HepG2 (cell line): ENCODE measurements at regions not wholly inside any gene's neighbourhood (a gene's known extent, or its start where the extent isn't known, plus 50 kb on each side); places are given as distances from the start of the nearest gene placed in this dataset.

Source experiments
- ATAC-seq: fragments of 200-7000 bp; cut with Tn5 transposase; 3 replicates; pipeline ENCODE4 v1.9.1; 2020; ENCODE audit warnings: mild to moderate bottlenecking, moderate library complexity
- BruUV-seq: library from RNA; stranded (reverse); fragments of 400-500 nt; replicated peaks from 2 replicates; lab custom pipeline; 2021; lab: Mats Ljungman, UMichigan
- CTCF ChIA-PET: fragments of 300-600 bp; formaldehyde crosslinking; extraction: SDS; loops from one replicate; lab custom pipeline; 2021; ENCODE audit warnings: low total read pairs, inconsistent platforms, low intra/inter-chr PET ratio; lab: Yijun Ruan, JAX
- POLR2A ChIA-PET: fragments of 350-600 bp; sonication (Branson Sonifier 250); formaldehyde crosslinking; loops from one replicate; lab custom pipeline; 2020; ENCODE audit warnings: antibody characterized with exemption, inconsistent platforms; lab: Yijun Ruan, JAX
- DNase-seq: peaks from one replicate; pipeline ENCODE4 v3.0.0-alpha.2; 2015; ENCODE audit warnings: low spot score
- FAIRE-seq: peaks from 3 replicates; lab custom pipeline; 2011; peaks lifted over from hg19 to GRCh38; lab: Jason Lieb, UNC
- H2AFZ ChIP-seq: one replicate; pipeline ENCODE4 v1.6.1; 2011; ENCODE audit warnings: low read length, inconsistent platforms
- H3K27ac ChIP-seq: fragments of 300-600 bp; 3 replicates; pipeline ENCODE4 v1.8.0; 2011; ENCODE audit warnings: mixed run types, mild to moderate bottlenecking, mixed read lengths, low read length, inconsistent platforms; ENCODE audit not compliant: insufficient read depth; ENCODE audit errors: extremely low read length
- H3K27me3 ChIP-seq, 2 experiments: fragments of 200-600 bp in 1 of 2; 2 replicates in 1 of 2; 3 replicates in 1 of 2; pipeline versions ENCODE4 v1.6.0 to v1.8.0; 2011; ENCODE audit warnings: low read length in 2 of 2, mild to moderate bottlenecking in 2 of 2, moderate library complexity in 2 of 2, inconsistent platforms in 1 of 2; ENCODE audit not compliant: insufficient read depth in 2 of 2, control insufficient read depth in 1 of 2
- H3K36me3 ChIP-seq, 2 experiments: fragments of 200-600 bp in 1 of 2; replicated peaks in 1 of 2; 2 replicates in 1 of 2; 3 replicates in 1 of 2; pipeline versions ENCODE4 v1.5.1 to v1.8.0; 2011; ENCODE audit warnings: low read length in 2 of 2, inconsistent platforms in 1 of 2; ENCODE audit not compliant: insufficient read depth in 2 of 2, control insufficient read depth in 1 of 2
- H3K4me1 ChIP-seq: 2 replicates; pipeline ENCODE4 v1.5.1; 2012; ENCODE audit warnings: low read length, inconsistent platforms; ENCODE audit not compliant: insufficient read depth
- H3K4me2 ChIP-seq: 2 replicates; pipeline ENCODE4 v1.6.0; 2011; ENCODE audit warnings: low read depth, low read length, inconsistent platforms
- H3K4me3 ChIP-seq, 3 experiments: fragments of 200-600 bp in 1 of 3; sonication (generic), shearing (Covaris generic) in 1 of 3; replicated peaks in 1 of 3; 2 replicates each; pipeline ENCODE4 v1.5.1; 2011 to 2016; ENCODE audit warnings: low read length in 3 of 3, inconsistent platforms in 2 of 3, low read depth in 2 of 3, mild to moderate bottlenecking in 2 of 3, control low read depth in 1 of 3, mixed read lengths in 1 of 3; ENCODE audit not compliant: insufficient read depth in 1 of 3
- H3K79me2 ChIP-seq: one replicate; pipeline ENCODE4 v1.6.1; 2011; ENCODE audit warnings: low read length, inconsistent platforms; ENCODE audit not compliant: insufficient read depth
- H3K9ac ChIP-seq: 2 replicates; pipeline ENCODE4 v1.6.0; 2011; ENCODE audit warnings: mild to moderate bottlenecking, low read depth, low read length, inconsistent platforms; ENCODE audit not compliant: insufficient read depth
- H3K9me3 ChIP-seq: 2 replicates; pipeline ENCODE4 v1.5.1; 2012; ENCODE audit warnings: mild to moderate bottlenecking, low read length
- H4K20me1 ChIP-seq: 2 replicates; pipeline ENCODE4 v1.6.0; 2011; ENCODE audit warnings: inconsistent platforms, mild to moderate bottlenecking, low read length, moderate library complexity; ENCODE audit not compliant: insufficient read depth
- AGO2 ChIP-seq: fragments of 200-400 bp; formaldehyde crosslinking; optimal IDR thresholded peaks from 2 replicates; pipeline ENCODE3; 2017; ENCODE audit warnings: mild to moderate bottlenecking, low read depth, low read length, moderate library complexity
- BORCS8-MEF2B ChIP-seq: sonication (generic); formaldehyde crosslinking; IDR thresholded peaks from 2 replicates; pipeline ENCODE4 v1.8.0; 2022; ENCODE audit warnings: mild to moderate bottlenecking, missing genetic modification reagents
- CENPX ChIP-seq: sonication (generic); formaldehyde crosslinking; IDR thresholded peaks from 2 replicates; pipeline ENCODE4 v1.9.0; 2021; ENCODE audit warnings: mild to moderate bottlenecking, missing genetic modification reagents, moderate library complexity
- FOXM1 ChIP-seq: sonication (generic); formaldehyde crosslinking; IDR thresholded peaks from 2 replicates; pipeline ENCODE4 v1.5.0; 2020; ENCODE audit warnings: missing genetic modification reagents
- NFE2L1 ChIP-seq: sonication (generic); formaldehyde crosslinking; IDR thresholded peaks from 2 replicates; pipeline ENCODE4 v1.4.0; 2020; ENCODE audit warnings: missing genetic modification reagents, mild to moderate bottlenecking, borderline replicate concordance
- NFE2L2 ChIP-seq: fragments of 150-350 bp; IDR thresholded peaks from 2 replicates; pipeline ENCODE4 v1.6.1; 2014; ENCODE audit warnings: low read length
- NFRKB ChIP-seq: fragments of 450-650 bp; IDR thresholded peaks from 2 replicates; pipeline ENCODE4 v1.6.1; 2017
- NR2F1 ChIP-seq, 2 experiments: fragments of 450-650 bp in 1 of 2; formaldehyde crosslinking in 1 of 2; IDR thresholded peaks; 2 replicates each; pipeline versions ENCODE4 v1.5.0 to v1.6.1; 2016 to 2020; ENCODE audit warnings: mild to moderate bottlenecking in 1 of 2, missing compliant biosample characterization in 1 of 2, missing genetic modification reagents in 1 of 2, moderate library complexity in 1 of 2
- TCF7 ChIP-seq: sonication (generic); IDR thresholded peaks from 2 replicates; pipeline ENCODE4 v1.6.1; 2016; ENCODE audit warnings: antibody characterized with exemption, low read depth
- ZNF12 ChIP-seq: sonication (generic); formaldehyde crosslinking; IDR thresholded peaks from 2 replicates; pipeline ENCODE4 v1.5.0; 2020; ENCODE audit warnings: missing genetic modification reagents
- ZNF572 ChIP-seq: sonication (generic); formaldehyde crosslinking; IDR thresholded peaks from 2 replicates; pipeline ENCODE4 v1.5.1; 2020; ENCODE audit warnings: mild to moderate bottlenecking, missing genetic modification reagents
- ZNF766 ChIP-seq: sonication (generic); formaldehyde crosslinking; IDR thresholded peaks from 2 replicates; pipeline ENCODE4 v1.5.0; 2020; ENCODE audit warnings: missing genetic modification reagents, borderline replicate concordance
- WGBS: methylation state at CpG from one replicate; pipeline ENCODE4 v1.1.6; 2017; ENCODE audit warnings: low lambda C conversion rate; 5-methylcytosine and 5-hydroxymethylcytosine counted together
- in situ Hi-C: cut with HindIII; loops from 2 replicates; pipeline ENCODE4 v1.10.0; 2017; ENCODE audit warnings: low pct_unique_long_range_greater_than_20kb; ENCODE audit not compliant: extremely low pct_ligation_motif_present
- intact Hi-C: fragments of 100-400 bp; cut with micrococcal nuclease; formaldehyde crosslinking; loops from one replicate; pipeline ENCODE4 v1.10.0; 2022; ENCODE audit not compliant: unreplicated experiment
- TF ChIP-seq, protein P1 (sequence below): IDR thresholded peaks from 2 replicates; pipeline ENCODE4 v1.6.1; 2012; ENCODE audit warnings: inconsistent platforms
- TF ChIP-seq, protein P2 (sequence below): sonication (generic); formaldehyde crosslinking; IDR thresholded peaks from 2 replicates; pipeline ENCODE4 v1.8.1; 2023; ENCODE audit warnings: mild to moderate bottlenecking, inconsistent platforms, moderate library complexity, missing genetic modification reagents, borderline replicate concordance
- TF ChIP-seq, protein P3 (sequence below): sonication (generic); formaldehyde crosslinking; IDR thresholded peaks from 2 replicates; pipeline ENCODE4 v1.8.0; 2022; ENCODE audit warnings: missing genetic modification reagents, mild to moderate bottlenecking, moderate library complexity, borderline replicate concordance

DNA sequence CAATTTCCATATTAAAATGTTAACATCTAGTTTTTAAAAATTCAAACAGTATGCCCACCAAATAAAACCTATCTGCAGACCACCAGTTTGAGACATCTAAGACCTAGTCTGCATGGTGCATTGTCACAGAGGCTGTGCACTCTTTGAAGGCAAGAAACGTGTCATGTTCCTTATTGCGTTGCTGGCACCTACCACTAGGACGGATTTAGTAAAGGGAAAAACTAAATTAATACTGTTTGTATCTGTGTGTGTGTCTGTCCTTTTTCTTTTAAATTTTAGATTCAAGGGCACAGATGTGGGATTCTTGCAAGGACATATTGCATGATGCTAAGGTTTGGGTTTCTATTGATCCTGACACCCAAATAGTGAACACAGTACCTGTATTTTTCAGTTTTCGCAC is 481.4 kb downstream of the UQCRFS1 start:
- no peak overlapping the region for H3K27ac ChIP-seq
- H4K20me1 ChIP-seq: no peaks in the 10 kb centered on the region
- H3K4me1 ChIP-seq: no peaks in the 10 kb centered on the region
- ChIA-PET CTCF (no interaction called here), POLR2A (no interaction called here)
- FAIRE-seq (no peak), DNase-seq (no peak), ATAC-seq (no peak)
- H3K9ac ChIP-seq: no peak overlapping the region
- peaks cover 46% of the 10 kb centered on the region for H3K9me3 ChIP-seq
- no peaks in the 10 kb centered on the region for H3K36me3 ChIP-seq
- intact Hi-C loops (no loop called here), in situ Hi-C loops (loop anchor here (10.0 kb wide), 2 partner anchors 143 to 533 kb away; no protein-coding TSS in a partner anchor)
- no TSS peak for BruUV-seq
- H2AFZ ChIP-seq: no peak overlapping the region
- no peak overlapping the region for H3K4me3 ChIP-seq
- H3K4me2 ChIP-seq: no peak overlapping the region
- no peaks in the 10 kb centered on the region for H3K79me2 ChIP-seq
- H3K27me3 ChIP-seq: no peaks in the 10 kb centered on the region
- WGBS: 15% methylated on average over 4 of the region's 4 CpGs
- TF ChIP-seq FOXM1 (CRISPR knock-in tag) (no peak), NFRKB (no peak), TCF7 (no peak), CENPX (no peak), AGO2 (no peak), NFE2L2 (no peak), ZNF572 (no peak), NFE2L1 (no peak), ZNF12 (CRISPR knock-in tag) (no peak), NR2F1 (CRISPR knock-in tag; IDR thresholded peaks at IDR 0.05) (no peak), ZNF766 (CRISPR knock-in tag) (no peak), BORCS8-MEF2B (CRISPR knock-in tag) (no peak)
- TF ChIP-seq, protein P1, sequence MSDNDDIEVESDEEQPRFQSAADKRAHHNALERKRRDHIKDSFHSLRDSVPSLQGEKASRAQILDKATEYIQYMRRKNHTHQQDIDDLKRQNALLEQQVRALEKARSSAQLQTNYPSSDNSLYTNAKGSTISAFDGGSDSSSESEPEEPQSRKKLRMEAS: no peak
- TF ChIP-seq, protein P2, sequence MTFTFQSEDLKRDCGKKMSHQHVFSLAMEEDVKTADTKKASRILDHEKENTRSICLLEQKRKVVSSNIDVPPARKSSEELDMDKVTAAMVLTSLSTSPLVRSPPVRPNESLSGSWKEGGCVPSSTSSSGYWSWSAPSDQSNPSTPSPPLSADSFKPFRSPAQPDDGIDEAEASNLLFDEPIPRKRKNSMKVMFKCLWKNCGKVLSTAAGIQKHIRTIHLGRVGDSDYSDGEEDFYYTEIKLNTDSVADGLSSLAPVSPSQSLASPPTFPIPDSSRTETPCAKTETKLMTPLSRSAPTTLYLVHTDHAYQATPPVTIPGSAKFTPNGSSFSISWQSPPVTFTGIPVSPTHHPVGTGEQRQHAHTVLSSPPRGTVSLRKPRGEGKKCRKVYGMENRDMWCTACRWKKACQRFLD (CRISPR knock-in tag): no peak
- TF ChIP-seq, protein P3, sequence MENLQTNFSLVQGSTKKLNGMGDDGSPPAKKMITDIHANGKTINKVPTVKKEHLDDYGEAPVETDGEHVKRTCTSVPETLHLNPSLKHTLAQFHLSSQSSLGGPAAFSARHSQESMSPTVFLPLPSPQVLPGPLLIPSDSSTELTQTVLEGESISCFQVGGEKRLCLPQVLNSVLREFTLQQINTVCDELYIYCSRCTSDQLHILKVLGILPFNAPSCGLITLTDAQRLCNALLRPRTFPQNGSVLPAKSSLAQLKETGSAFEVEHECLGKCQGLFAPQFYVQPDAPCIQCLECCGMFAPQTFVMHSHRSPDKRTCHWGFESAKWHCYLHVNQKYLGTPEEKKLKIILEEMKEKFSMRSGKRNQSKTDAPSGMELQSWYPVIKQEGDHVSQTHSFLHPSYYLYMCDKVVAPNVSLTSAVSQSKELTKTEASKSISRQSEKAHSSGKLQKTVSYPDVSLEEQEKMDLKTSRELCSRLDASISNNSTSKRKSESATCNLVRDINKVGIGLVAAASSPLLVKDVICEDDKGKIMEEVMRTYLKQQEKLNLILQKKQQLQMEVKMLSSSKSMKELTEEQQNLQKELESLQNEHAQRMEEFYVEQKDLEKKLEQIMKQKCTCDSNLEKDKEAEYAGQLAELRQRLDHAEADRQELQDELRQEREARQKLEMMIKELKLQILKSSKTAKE (CRISPR knock-in tag): no peak
